Loucy (cell line): ENCODE measurements at regions not wholly inside any gene's neighbourhood (a gene's known extent, or its start where the extent isn't known, plus 50 kb on each side); places are given as distances from the start of the nearest gene placed in this dataset.

ENCODE experiments used
- H2AFZ ChIP-seq: fragments of 200-600 bp; sonication (generic); 2 replicates; pipeline ENCODE4 v1.6.0; 2016; ENCODE audit warnings: antibody characterized with exemption, mild to moderate bottlenecking, low read length, moderate library complexity
- H3F3A ChIP-seq: fragments of 200-600 bp; 2 replicates; pipeline ENCODE4 v1.6.0; 2016; ENCODE audit warnings: antibody characterized with exemption, low read depth, mild to moderate bottlenecking
- H3K27me3 ChIP-seq: fragments of 200-600 bp; sonication (generic); 2 replicates; pipeline ENCODE4 v1.6.1; 2014; ENCODE audit warnings: low read length, mild to moderate bottlenecking; ENCODE audit not compliant: insufficient read depth, poor library complexity, severe bottlenecking
- H3K36me3 ChIP-seq: fragments of 200-600 bp; sonication (generic); 2 replicates; pipeline ENCODE4 v1.6.1; 2016; ENCODE audit warnings: low read length; ENCODE audit not compliant: insufficient read depth
- H3K4me1 ChIP-seq: fragments of 200-600 bp; sonication (generic); 2 replicates; pipeline ENCODE4 v1.5.1; 2014; ENCODE audit warnings: low read length, mild to moderate bottlenecking; ENCODE audit not compliant: insufficient read depth, poor library complexity, severe bottlenecking
- H3K4me2 ChIP-seq: fragments of 200-600 bp; sonication (generic); 2 replicates; pipeline ENCODE4 v1.6.0; 2014; ENCODE audit warnings: antibody characterized with exemption, low read length, low read depth, mild to moderate bottlenecking; ENCODE audit not compliant: poor library complexity, severe bottlenecking
- H3K4me3 ChIP-seq: fragments of 200-600 bp; sonication (generic); 2 replicates; pipeline ENCODE4 v1.5.1; 2014; ENCODE audit warnings: low read length, mild to moderate bottlenecking, mixed read lengths; ENCODE audit not compliant: poor library complexity, severe bottlenecking
- H3K79me2 ChIP-seq: fragments of 200-600 bp; sonication (generic); 2 replicates; pipeline ENCODE4 v1.6.1; 2014; ENCODE audit warnings: low read length; ENCODE audit not compliant: insufficient read depth
- H3K9ac ChIP-seq: fragments of 200-600 bp; sonication (generic); 2 replicates; pipeline ENCODE4 v1.6.0; 2014; ENCODE audit warnings: mild to moderate bottlenecking, low read depth, low read length, moderate library complexity; ENCODE audit not compliant: poor library complexity, severe bottlenecking
- H3K9me2 ChIP-seq: fragments of 200-600 bp; sonication (generic); replicated peaks from 2 replicates; pipeline ENCODE4 v1.6.1; 2016; ENCODE audit warnings: low read depth, low read length, mixed read lengths
- H3K9me3 ChIP-seq: fragments of 200-600 bp; sonication (generic); 2 replicates; pipeline ENCODE4 v1.6.1; 2014; ENCODE audit warnings: mild to moderate bottlenecking, antibody characterized with exemption, low read length, low read depth; ENCODE audit not compliant: insufficient read depth
- H4K20me1 ChIP-seq: fragments of 200-600 bp; sonication (generic); 2 replicates; pipeline ENCODE4 v1.6.0; 2014; ENCODE audit warnings: antibody characterized with exemption, low read length, mild to moderate bottlenecking; ENCODE audit not compliant: insufficient read depth, poor library complexity, severe bottlenecking
- CTCF ChIP-seq: fragments of 200-600 bp; sonication (generic); conservative IDR thresholded peaks from 2 replicates; pipeline ENCODE4 v1.5.1; 2014; ENCODE audit warnings: mild to moderate bottlenecking, antibody characterized with exemption, low read length
- EZH2phosphoT487 ChIP-seq: fragments of 200-600 bp; IDR thresholded peaks from 2 replicates; pipeline ENCODE4 v1.6.1; 2018; ENCODE audit warnings: antibody characterized with exemption, mild to moderate bottlenecking, moderate library complexity, borderline replicate concordance

- TF ChIP-seq EZH2phosphoT487 (no peak), CTCF (no peak)
- H3K4me1 ChIP-seq: no peaks in the 10 kb centered on the region
- no peaks in the 10 kb centered on the region for H3K9me2 ChIP-seq
- no peak overlapping the region for H3K4me2 ChIP-seq
- H3K36me3 ChIP-seq: no peaks in the 10 kb centered on the region
- no peaks in the 10 kb centered on the region for H3F3A ChIP-seq
- no peak overlapping the region for H2AFZ ChIP-seq
- H3K79me2 ChIP-seq: no peaks in the 10 kb centered on the region
- H3K4me3 ChIP-seq: no peak overlapping the region
- no peak overlapping the region for H3K9ac ChIP-seq
- H3K9me3 ChIP-seq: no peaks in the 10 kb centered on the region
- H3K27me3 ChIP-seq: no peaks in the 10 kb centered on the region
- H4K20me1 ChIP-seq: no peaks in the 10 kb centered on the region
Observed at GRCh38 chr1:87568911-87569310, 240.2 kb downstream of the LMO4 start.

GRCh38 chr1:87572008-87572407 lies 243.3 kb downstream of the LMO4 start:
- Histone ChIP-seq H3F3A (no peaks in the 10 kb centered on the region), H2AFZ (no peak overlapping the region), H3K9ac (no peak overlapping the region), H3K27me3 (no peaks in the 10 kb centered on the region), H3K4me2 (no peak overlapping the region), H3K79me2 (no peaks in the 10 kb centered on the region), H3K9me3 (no peaks in the 10 kb centered on the region), H3K36me3 (no peaks in the 10 kb centered on the region), H4K20me1 (no peaks in the 10 kb centered on the region), H3K9me2 (no peaks in the 10 kb centered on the region), H3K4me1 (no peaks in the 10 kb centered on the region), H3K4me3 (no peak overlapping the region)
- TF ChIP-seq EZH2phosphoT487: no peak
- no peak for TF ChIP-seq CTCF

- no peaks in the 10 kb centered on the region for H3K4me1 ChIP-seq
- H3K79me2 ChIP-seq: no peaks in the 10 kb centered on the region
- no peak overlapping the region for H3K4me2 ChIP-seq
- no peaks in the 10 kb centered on the region for H3K27me3 ChIP-seq
- no peaks in the 10 kb centered on the region for H3K9me2 ChIP-seq
- no peak overlapping the region for H2AFZ ChIP-seq
- no peaks in the 10 kb centered on the region for H4K20me1 ChIP-seq
- H3K4me3 ChIP-seq: no peak overlapping the region
- TF ChIP-seq EZH2phosphoT487 (no peak), CTCF (no peak)
- H3K9me3 ChIP-seq: no peaks in the 10 kb centered on the region
- no peak overlapping the region for H3K9ac ChIP-seq
- no peaks in the 10 kb centered on the region for H3F3A ChIP-seq
- no peaks in the 10 kb centered on the region for H3K36me3 ChIP-seq
Observed at GRCh38 chr1:87572891-87573290, 244.2 kb downstream of the LMO4 start.
